Erythroblast (primary cell): ENCODE measurements at regions not wholly inside any gene's neighbourhood (a gene's known extent, or its start where the extent isn't known, plus 50 kb on each side); places are given as distances from the start of the nearest gene placed in this dataset.

Experiments
- GATA1 ChIP-seq: IDR thresholded peaks from 2 replicates; pipeline ENCODE4 v1.6.1; 2011; ENCODE audit warnings: low read depth, mild to moderate bottlenecking, control low read depth, low read length, moderate library complexity
- POLR2A ChIP-seq: IDR thresholded peaks from 2 replicates; pipeline ENCODE4 v1.6.1; 2011; ENCODE audit warnings: mild to moderate bottlenecking, low read length

GRCh38 chr9:82109626-82110025, 121.1 kb downstream of the SPATA31D1 start:
- TF ChIP-seq POLR2A: no peak
- no peak for TF ChIP-seq GATA1
